Hematopoietic multipotent progenitor cell treated with erythropoietin and hydrocortisone succinate and interleukin-3 and kit ligand, for 17 days (in vitro differentiated cells): ENCODE measurements at regions not wholly inside any gene's neighbourhood (a gene's known extent, or its start where the extent isn't known, plus 50 kb on each side); places are given as distances from the start of the nearest gene placed in this dataset.
"Not testable (repeated sequence)": the region's sequence is repeated elsewhere in the genome, so short reads cannot be mapped to it uniquely, and the experiment has no call there.

Source experiments
- DNase-seq: peaks from one replicate; pipeline ENCODE4 v3.0.0-alpha.2; 2015; ENCODE audit warnings: low spot score

GRCh38 chr6:144435602-144436426, 150.7 kb downstream of the UTRN start:
- DNase-seq: no peak

GRCh38 chr6:144437105-144437504, 152.0 kb downstream of the UTRN start:
- DNase-seq: no peak

- no peak for DNase-seq
Observed at GRCh38 chr6:144438103-144438502, 153.0 kb downstream of the UTRN start.

- DNase-seq: no peak
Observed at GRCh38 chr6:144439016-144439415, 153.9 kb downstream of the UTRN start.

- DNase-seq: not testable (repeated sequence)
Observed at GRCh38 chr6:144441801-144442200, 156.7 kb downstream of the UTRN start.

- no peak for DNase-seq
Observed at GRCh38 chr6:144443157-144443556, 158.0 kb downstream of the UTRN start.

- no peak for DNase-seq
Observed at GRCh38 chr6:144447472-144447871, 162.3 kb downstream of the UTRN start.

GRCh38 chr6:144449218-144449617, 164.1 kb downstream of the UTRN start:
- DNase-seq: no peak

- no peak for DNase-seq
Observed at GRCh38 chr6:144449911-144450597, 164.9 kb downstream of the UTRN start.

- no peak for DNase-seq
Observed at GRCh38 chr6:144460327-144461095, 175.4 kb downstream of the UTRN start.

GRCh38 chr6:144462058-144462457, 176.9 kb downstream of the UTRN start:
- no peak for DNase-seq

GRCh38 chr6:144466716-144467115, 181.6 kb downstream of the UTRN start:
- DNase-seq: no peak

- no peak for DNase-seq
Observed at GRCh38 chr6:144467172-144467762, 182.1 kb downstream of the UTRN start.

- no peak for DNase-seq
Observed at GRCh38 chr6:144467921-144468320, 182.8 kb downstream of the UTRN start.

- DNase-seq: no peak
Observed at GRCh38 chr6:144468709-144469108, 183.6 kb downstream of the UTRN start.

GRCh38 chr6:144469144-144469575, 184.0 kb downstream of the UTRN start:
- no peak for DNase-seq

GRCh38 chr6:144470201-144470600, 185.1 kb downstream of the UTRN start:
- not testable (repeated sequence) for DNase-seq

- DNase-seq: no peak
Observed at GRCh38 chr6:144471986-144472385, 186.9 kb downstream of the UTRN start.

- no peak for DNase-seq
Observed at GRCh38 chr6:144474290-144474689, 189.2 kb downstream of the UTRN start.

GRCh38 chr6:144474904-144475303, 189.8 kb downstream of the UTRN start:
- DNase-seq: no peak

GRCh38 chr6:144475411-144475810, 190.3 kb downstream of the UTRN start:
- DNase-seq: no peak

GRCh38 chr6:144476286-144476685, 191.2 kb downstream of the UTRN start:
- DNase-seq: no peak
